ENCODE measurements at regions not wholly inside any gene's neighbourhood (a gene's known extent, or its start where the extent isn't known, plus 50 kb on each side); places are given as distances from the start of the nearest gene placed in this dataset.

- TF ChIP-seq CTCF (IDR thresholded peaks at IDR 0.05; ENCODE audit: insufficient read depth, low read depth, low read length) (no peak), EZH2 (IDR thresholded peaks at IDR 0.05; ENCODE audit: insufficient read depth, low read length) (no peak)
- H3K4me3 Mint-ChIP-seq (ENCODE audit: unreplicated experiment) = no peak overlapping the region
These were observed 1048.5 kb downstream of the GALC start for GRCh38 chr14:86944434-86944833.

GRCh38 chr14:86943391-86944365 lies 1049.3 kb downstream of the GALC start:
- DNase-seq (ENCODE audit: low read depth) (no peak), FAIRE-seq (no peak)
- H3K9me3 Mint-ChIP-seq (ENCODE audit: unreplicated experiment) = peaks cover 3% of the 10 kb centered on the region
- Histone ChIP-seq H4K20me1 (ENCODE audit: insufficient read depth, low read length) (no peaks in the 10 kb centered on the region), H3K79me2 (ENCODE audit: insufficient read depth, low read length) (no peaks in the 10 kb centered on the region), H3K9ac (ENCODE audit: low read length) (no peak overlapping the region), H3K27me3 (ENCODE audit: insufficient read depth, low read length) (no peaks in the 10 kb centered on the region), H3K4me3 (ENCODE audit: insufficient read depth, low read depth, low read length) (no peak overlapping the region), H3K4me2 (ENCODE audit: low read length) (no peak overlapping the region), H3K4me1 (ENCODE audit: insufficient read depth, low read length) (no peaks in the 10 kb centered on the region), H2AFZ (ENCODE audit: low read depth, low read length) (no peak overlapping the region), H3K36me3 (ENCODE audit: insufficient read depth, low read length) (no peaks in the 10 kb centered on the region), H3K27ac (ENCODE audit: low read depth, low read length) (no peak overlapping the region), H3K9me3 (ENCODE audit: insufficient read depth, low read depth, low read length) (no peaks in the 10 kb centered on the region)
- no peaks in the 10 kb centered on the region for H3K36me3 Mint-ChIP-seq (ENCODE audit: low read depth, unreplicated experiment)
- peaks cover 7% of the 10 kb centered on the region for H3K4me1 Mint-ChIP-seq (ENCODE audit: low read depth, unreplicated experiment)
- H3K27ac Mint-ChIP-seq (ENCODE audit: unreplicated experiment) = no peak overlapping the region
- no peaks in the 10 kb centered on the region for H3K27me3 Mint-ChIP-seq (ENCODE audit: low read depth, unreplicated experiment)
- TF ChIP-seq EZH2 (IDR thresholded peaks at IDR 0.05; ENCODE audit: insufficient read depth, low read length) = no peak
- TF ChIP-seq CTCF (IDR thresholded peaks at IDR 0.05; ENCODE audit: insufficient read depth, low read depth, low read length) = no peak
- no peak overlapping the region for H3K4me3 Mint-ChIP-seq (ENCODE audit: unreplicated experiment)

More at GRCh38 chr14:86944434-86944833, 1048.5 kb downstream of the GALC start:
- H3K4me3 ChIP-seq (ENCODE audit: insufficient read depth, low read depth, low read length) = no peak overlapping the region
- H3K4me2 ChIP-seq (ENCODE audit: low read length) = no peak overlapping the region
- FAIRE-seq (no peak), DNase-seq (ENCODE audit: low read depth) (no peak)
- H3K36me3 Mint-ChIP-seq (ENCODE audit: low read depth, unreplicated experiment) = no peaks in the 10 kb centered on the region
- no peak overlapping the region for H3K27ac Mint-ChIP-seq (ENCODE audit: unreplicated experiment)
- H3K27ac ChIP-seq (ENCODE audit: low read depth, low read length) = no peak overlapping the region
- H3K36me3 ChIP-seq (ENCODE audit: insufficient read depth, low read length) = no peaks in the 10 kb centered on the region
- H2AFZ ChIP-seq (ENCODE audit: low read depth, low read length) = no peak overlapping the region
- no peaks in the 10 kb centered on the region for H3K27me3 Mint-ChIP-seq (ENCODE audit: low read depth, unreplicated experiment)
- H3K4me1 Mint-ChIP-seq (ENCODE audit: low read depth, unreplicated experiment) = peaks cover 7% of the 10 kb centered on the region
- H3K4me1 ChIP-seq (ENCODE audit: insufficient read depth, low read length) = no peaks in the 10 kb centered on the region
- H3K27me3 ChIP-seq (ENCODE audit: insufficient read depth, low read length) = no peaks in the 10 kb centered on the region
- H3K9me3 ChIP-seq (ENCODE audit: insufficient read depth, low read depth, low read length) = no peaks in the 10 kb centered on the region
- no peaks in the 10 kb centered on the region for H3K9me3 Mint-ChIP-seq (ENCODE audit: unreplicated experiment)
- H3K9ac ChIP-seq (ENCODE audit: low read length) = no peak overlapping the region
- no peaks in the 10 kb centered on the region for H4K20me1 ChIP-seq (ENCODE audit: insufficient read depth, low read length)
- H3K79me2 ChIP-seq (ENCODE audit: insufficient read depth, low read length) = no peaks in the 10 kb centered on the region

- no peak for DNase-seq (ENCODE audit: low read depth)
- Histone ChIP-seq H3K27ac (ENCODE audit: low read depth, low read length) (no peak overlapping the region), H4K20me1 (ENCODE audit: insufficient read depth, low read length) (no peaks in the 10 kb centered on the region), H3K27me3 (ENCODE audit: insufficient read depth, low read length) (no peaks in the 10 kb centered on the region), H3K79me2 (ENCODE audit: insufficient read depth, low read length) (no peaks in the 10 kb centered on the region), H3K4me1 (ENCODE audit: insufficient read depth, low read length) (no peaks in the 10 kb centered on the region), H3K36me3 (ENCODE audit: insufficient read depth, low read length) (no peaks in the 10 kb centered on the region), H3K4me2 (ENCODE audit: low read length) (no peak overlapping the region), H3K4me3 (ENCODE audit: insufficient read depth, low read depth, low read length) (no peak overlapping the region), H3K9me3 (ENCODE audit: insufficient read depth, low read depth, low read length) (no peaks in the 10 kb centered on the region), H2AFZ (ENCODE audit: low read depth, low read length) (no peak overlapping the region), H3K9ac (ENCODE audit: low read length) (no peak overlapping the region)
- Mint-ChIP-seq H3K9me3 (ENCODE audit: unreplicated experiment) (peaks cover 3% of the 10 kb centered on the region), H3K4me3 (ENCODE audit: unreplicated experiment) (no peak overlapping the region), H3K27ac (ENCODE audit: unreplicated experiment) (no peak overlapping the region), H3K36me3 (ENCODE audit: low read depth, unreplicated experiment) (no peaks in the 10 kb centered on the region), H3K27me3 (ENCODE audit: low read depth, unreplicated experiment) (no peaks in the 10 kb centered on the region), H3K4me1 (ENCODE audit: low read depth, unreplicated experiment) (peaks cover 7% of the 10 kb centered on the region)
- TF ChIP-seq CTCF (IDR thresholded peaks at IDR 0.05; ENCODE audit: insufficient read depth, low read depth, low read length) (no peak), EZH2 (IDR thresholded peaks at IDR 0.05; ENCODE audit: insufficient read depth, low read length) (no peak)
- no peak for FAIRE-seq
These were observed 1050.0 kb downstream of the GALC start for GRCh38 chr14:86942936-86943335.
